ENCODE measurements at regions not wholly inside any gene's neighbourhood (a gene's known extent, or its start where the extent isn't known, plus 50 kb on each side); places are given as distances from the start of the nearest gene placed in this dataset.

DNA sequence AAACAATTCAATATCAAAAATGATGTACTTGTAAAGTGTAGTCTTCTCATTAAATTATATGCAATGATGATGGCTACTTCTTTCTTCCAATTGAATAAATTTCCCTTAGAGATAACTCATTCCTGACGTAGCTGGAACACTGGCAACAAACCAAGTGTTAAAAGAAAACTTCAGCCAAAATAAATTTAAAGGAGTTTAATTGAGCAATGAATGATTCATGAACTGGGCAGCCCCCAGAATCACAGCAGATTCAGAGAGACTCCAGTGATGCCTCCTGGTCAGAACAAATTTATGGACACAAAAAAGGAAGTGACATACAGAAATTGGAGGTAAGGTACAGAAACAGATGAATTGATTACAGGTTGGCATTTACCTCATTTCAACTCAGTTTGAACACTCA is 276.5 kb downstream of the DSC3 start:
- no peak for FAIRE-seq
- no peak overlapping the region for H3K27ac ChIP-seq
- ATAC-seq: no peak
- TF ChIP-seq HOXB5 (CRISPR knock-in tag; IDR thresholded peaks at IDR 0.05) (no peak), RARB (CRISPR knock-in tag; IDR thresholded peaks at IDR 0.05) (no peak), MAZ (IDR thresholded peaks at IDR 0.05; ENCODE audit: borderline replicate concordance, low read depth, low read length) (no peak)
- TF ChIP-seq, protein P1, sequence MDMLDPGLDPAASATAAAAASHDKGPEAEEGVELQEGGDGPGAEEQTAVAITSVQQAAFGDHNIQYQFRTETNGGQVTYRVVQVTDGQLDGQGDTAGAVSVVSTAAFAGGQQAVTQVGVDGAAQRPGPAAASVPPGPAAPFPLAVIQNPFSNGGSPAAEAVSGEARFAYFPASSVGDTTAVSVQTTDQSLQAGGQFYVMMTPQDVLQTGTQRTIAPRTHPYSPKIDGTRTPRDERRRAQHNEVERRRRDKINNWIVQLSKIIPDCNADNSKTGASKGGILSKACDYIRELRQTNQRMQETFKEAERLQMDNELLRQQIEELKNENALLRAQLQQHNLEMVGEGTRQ (IDR thresholded peaks at IDR 0.05): no peak
- no peak overlapping the region for H3K4me2 ChIP-seq
- no peak overlapping the region for H3K4me3 ChIP-seq
- ChIA-PET POLR2A (no interaction called here), CTCF (no interaction called here)
- H3K4me1 ChIP-seq: no peaks in the 10 kb centered on the region
- no peak for DNase-seq (ENCODE audit: low read depth in 1 of 2, low spot score in 1 of 2)
- H3K9me3 ChIP-seq: no peaks in the 10 kb centered on the region
- 0% methylated on average over 1 of the region's 1 CpG for WGBS (ENCODE audit: missing lambda C conversion rate)

DNA sequence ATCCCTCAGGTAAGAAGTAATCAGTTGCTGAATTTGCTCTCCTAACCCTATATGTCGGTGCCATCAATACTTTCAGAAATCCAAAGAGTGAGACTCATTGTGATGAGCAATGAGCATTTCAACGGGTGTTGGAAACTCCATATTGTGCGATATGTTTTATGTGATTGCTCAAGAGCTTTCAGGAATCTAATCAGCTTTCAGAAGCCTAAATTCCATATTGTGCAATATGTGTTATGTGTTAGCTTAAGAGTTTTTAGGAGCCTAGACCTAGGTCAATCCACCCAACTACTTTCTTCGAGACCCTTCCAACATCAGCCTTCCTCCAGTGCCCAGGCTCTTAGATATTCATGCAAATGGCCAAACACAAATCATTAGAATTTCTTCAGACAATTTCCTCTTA is 277.3 kb downstream of the DSC3 start:
- H3K4me2 ChIP-seq: no peak overlapping the region
- H3K4me3 ChIP-seq: no peak overlapping the region
- no peaks in the 10 kb centered on the region for H3K9me3 ChIP-seq
- ChIA-PET POLR2A (no interaction called here), CTCF (no interaction called here)
- no peak overlapping the region for H3K27ac ChIP-seq
- H3K4me1 ChIP-seq: no peaks in the 10 kb centered on the region
- ATAC-seq: no peak
- no peak for DNase-seq (ENCODE audit: low read depth in 1 of 2, low spot score in 1 of 2)
- FAIRE-seq: no peak
- TF ChIP-seq ZC3H11A (IDR thresholded peaks at IDR 0.05): no peak
- no peak for TF ChIP-seq EP300 (IDR thresholded peaks at IDR 0.05)
- no peak for TF ChIP-seq PHF8 (IDR thresholded peaks at IDR 0.05; ENCODE audit: borderline replicate concordance, low read depth)
- no peak for TF ChIP-seq RARB (CRISPR knock-in tag; IDR thresholded peaks at IDR 0.05)
- no peak for TF ChIP-seq SREBF2 (IDR thresholded peaks at IDR 0.05)
- no peak for TF ChIP-seq CBX8 (IDR thresholded peaks at IDR 0.05)
- no peak for TF ChIP-seq FOXS1 (CRISPR knock-in tag; IDR thresholded peaks at IDR 0.05)
- TF ChIP-seq, protein P2, sequence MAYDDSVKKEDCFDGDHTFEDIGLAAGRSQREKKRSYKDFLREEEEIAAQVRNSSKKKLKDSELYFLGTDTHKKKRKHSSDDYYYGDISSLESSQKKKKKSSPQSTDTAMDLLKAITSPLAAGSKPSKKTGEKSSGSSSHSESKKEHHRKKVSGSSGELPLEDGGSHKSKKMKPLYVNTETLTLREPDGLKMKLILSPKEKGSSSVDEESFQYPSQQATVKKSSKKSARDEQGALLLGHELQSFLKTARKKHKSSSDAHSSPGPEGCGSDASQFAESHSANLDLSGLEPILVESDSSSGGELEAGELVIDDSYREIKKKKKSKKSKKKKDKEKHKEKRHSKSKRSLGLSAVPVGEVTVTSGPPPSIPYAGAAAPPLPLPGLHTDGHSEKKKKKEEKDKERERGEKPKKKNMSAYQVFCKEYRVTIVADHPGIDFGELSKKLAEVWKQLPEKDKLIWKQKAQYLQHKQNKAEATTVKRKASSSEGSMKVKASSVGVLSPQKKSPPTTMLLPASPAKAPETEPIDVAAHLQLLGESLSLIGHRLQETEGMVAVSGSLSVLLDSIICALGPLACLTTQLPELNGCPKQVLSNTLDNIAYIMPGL (CRISPR knock-in tag; IDR thresholded peaks at IDR 0.05; ENCODE audit: borderline replicate concordance): no peak
- TF ChIP-seq CEBPB (IDR thresholded peaks at IDR 0.05): no peak
- TF ChIP-seq ZFP36 (IDR thresholded peaks at IDR 0.05; ENCODE audit: borderline replicate concordance, partially characterized antibody): no peak
- TF ChIP-seq JUN (IDR thresholded peaks at IDR 0.05): no peak
- 0% methylated on average over 4 of the region's 4 CpGs for WGBS (ENCODE audit: missing lambda C conversion rate)

DNA sequence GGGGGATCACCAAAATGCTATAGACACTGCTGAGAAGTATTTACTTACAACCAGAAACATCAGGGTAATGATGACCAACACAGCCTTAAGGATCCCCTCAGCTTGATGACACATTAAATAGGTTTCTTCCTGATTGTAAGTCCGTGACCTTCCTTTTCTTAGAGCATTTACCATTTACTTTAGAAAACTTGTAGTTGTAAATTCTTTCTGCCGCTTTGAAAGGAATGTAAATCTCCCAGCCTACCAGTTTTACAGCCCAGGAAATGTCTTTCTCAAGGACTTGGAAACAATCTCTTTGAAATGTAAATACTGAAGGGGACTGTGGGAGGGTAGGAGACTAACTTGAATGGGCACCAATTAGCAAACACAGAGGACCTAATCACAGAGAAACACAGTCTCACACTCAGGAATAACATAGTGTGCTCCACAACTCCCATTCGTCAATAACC is 278.6 kb downstream of the DSC3 start:
- FAIRE-seq: no peak
- ATAC-seq: no peak
- no peaks in the 10 kb centered on the region for H3K9me3 ChIP-seq
- ChIA-PET POLR2A (no interaction called here), CTCF (no interaction called here)
- no peak overlapping the region for H3K27ac ChIP-seq
- H3K4me2 ChIP-seq: no peak overlapping the region
- TF ChIP-seq, protein P3, sequence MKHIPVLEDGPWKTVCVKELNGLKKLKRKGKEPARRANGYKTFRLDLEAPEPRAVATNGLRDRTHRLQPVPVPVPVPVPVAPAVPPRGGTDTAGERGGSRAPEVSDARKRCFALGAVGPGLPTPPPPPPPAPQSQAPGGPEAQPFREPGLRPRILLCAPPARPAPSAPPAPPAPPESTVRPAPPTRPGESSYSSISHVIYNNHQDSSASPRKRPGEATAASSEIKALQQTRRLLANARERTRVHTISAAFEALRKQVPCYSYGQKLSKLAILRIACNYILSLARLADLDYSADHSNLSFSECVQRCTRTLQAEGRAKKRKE (CRISPR knock-in tag; IDR thresholded peaks at IDR 0.05; ENCODE audit: low read depth): no peak
- TF ChIP-seq KDM5A (IDR thresholded peaks at IDR 0.05) (no peak), EHF (CRISPR knock-in tag; IDR thresholded peaks at IDR 0.05) (no peak), ZSCAN20 (CRISPR knock-in tag; IDR thresholded peaks at IDR 0.05) (no peak), POLR2AphosphoS2 (conservative IDR thresholded peaks at IDR 0.05; ENCODE audit: low read length) (no peak), MAFK (IDR thresholded peaks at IDR 0.05; ENCODE audit: partially characterized antibody) (no peak), EHMT2 (IDR thresholded peaks at IDR 0.05; ENCODE audit: low read depth) (no peak), TFCP2L1 (CRISPR knock-in tag; IDR thresholded peaks at IDR 0.05) (no peak), FOXS1 (CRISPR knock-in tag; IDR thresholded peaks at IDR 0.05) (no peak), SREBF2 (IDR thresholded peaks at IDR 0.05) (no peak), FOSL2 (IDR thresholded peaks at IDR 0.05) (no peak), FOSL2 (CRISPR knock-in tag; IDR thresholded peaks at IDR 0.05) (no peak), CBX8 (IDR thresholded peaks at IDR 0.05) (no peak), FOSB (CRISPR knock-in tag; IDR thresholded peaks at IDR 0.05) (no peak), PHF8 (IDR thresholded peaks at IDR 0.05; ENCODE audit: borderline replicate concordance, low read depth) (no peak), CHD4 (IDR thresholded peaks at IDR 0.05; ENCODE audit: borderline replicate concordance) (no peak)
- TF ChIP-seq, protein P4, sequence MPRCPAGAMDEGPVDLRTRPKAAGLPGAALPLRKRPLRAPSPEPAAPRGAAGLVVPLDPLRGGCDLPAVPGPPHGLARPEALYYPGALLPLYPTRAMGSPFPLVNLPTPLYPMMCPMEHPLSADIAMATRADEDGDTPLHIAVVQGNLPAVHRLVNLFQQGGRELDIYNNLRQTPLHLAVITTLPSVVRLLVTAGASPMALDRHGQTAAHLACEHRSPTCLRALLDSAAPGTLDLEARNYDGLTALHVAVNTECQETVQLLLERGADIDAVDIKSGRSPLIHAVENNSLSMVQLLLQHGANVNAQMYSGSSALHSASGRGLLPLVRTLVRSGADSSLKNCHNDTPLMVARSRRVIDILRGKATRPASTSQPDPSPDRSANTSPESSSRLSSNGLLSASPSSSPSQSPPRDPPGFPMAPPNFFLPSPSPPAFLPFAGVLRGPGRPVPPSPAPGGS (IDR thresholded peaks at IDR 0.05): no peak
- TF ChIP-seq, protein P5, sequence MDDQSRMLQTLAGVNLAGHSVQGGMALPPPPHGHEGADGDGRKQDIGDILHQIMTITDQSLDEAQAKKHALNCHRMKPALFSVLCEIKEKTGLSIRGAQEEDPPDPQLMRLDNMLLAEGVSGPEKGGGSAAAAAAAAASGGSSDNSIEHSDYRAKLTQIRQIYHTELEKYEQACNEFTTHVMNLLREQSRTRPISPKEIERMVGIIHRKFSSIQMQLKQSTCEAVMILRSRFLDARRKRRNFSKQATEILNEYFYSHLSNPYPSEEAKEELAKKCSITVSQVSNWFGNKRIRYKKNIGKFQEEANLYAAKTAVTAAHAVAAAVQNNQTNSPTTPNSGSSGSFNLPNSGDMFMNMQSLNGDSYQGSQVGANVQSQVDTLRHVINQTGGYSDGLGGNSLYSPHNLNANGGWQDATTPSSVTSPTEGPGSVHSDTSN (IDR thresholded peaks at IDR 0.05): no peak
- TF ChIP-seq, protein P6, sequence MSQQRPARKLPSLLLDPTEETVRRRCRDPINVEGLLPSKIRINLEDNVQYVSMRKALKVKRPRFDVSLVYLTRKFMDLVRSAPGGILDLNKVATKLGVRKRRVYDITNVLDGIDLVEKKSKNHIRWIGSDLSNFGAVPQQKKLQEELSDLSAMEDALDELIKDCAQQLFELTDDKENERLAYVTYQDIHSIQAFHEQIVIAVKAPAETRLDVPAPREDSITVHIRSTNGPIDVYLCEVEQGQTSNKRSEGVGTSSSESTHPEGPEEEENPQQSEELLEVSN (IDR thresholded peaks at IDR 0.05; ENCODE audit: borderline replicate concordance, low read depth): no peak
- WGBS (ENCODE audit: missing lambda C conversion rate): 0% methylated on average over 3 of the region's 3 CpGs
- no peak for DNase-seq (ENCODE audit: low read depth in 1 of 2, low spot score in 1 of 2)
- no peaks in the 10 kb centered on the region for H3K4me1 ChIP-seq
- H3K4me3 ChIP-seq: no peak overlapping the region
